ENCODE measurements at regions not wholly inside any gene's neighbourhood (a gene's known extent, or its start where the extent isn't known, plus 50 kb on each side); places are given as distances from the start of the nearest gene placed in this dataset.

DNA sequence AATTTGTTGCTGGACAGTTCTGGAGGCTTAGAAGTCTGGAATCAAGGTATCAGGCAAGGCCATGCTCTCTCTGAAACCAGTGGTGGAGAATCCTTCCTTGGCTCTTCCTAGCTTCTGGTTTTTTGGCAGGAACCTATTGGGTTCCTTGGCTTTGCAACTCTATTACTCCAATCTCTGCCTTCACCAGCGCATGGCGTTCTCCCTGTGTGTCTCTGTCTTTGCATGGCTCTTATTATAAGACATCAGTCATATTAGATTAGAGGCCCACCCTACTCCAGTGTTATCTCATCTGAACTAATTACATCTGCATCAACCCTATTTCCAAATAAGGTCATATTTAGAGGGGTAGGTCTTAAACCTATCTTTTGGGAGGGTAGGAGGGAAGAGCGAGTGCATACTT is 358.1 kb upstream of the RARB start:
- TF ChIP-seq MAX (IDR thresholded peaks at IDR 0.05; ENCODE audit: low read depth, low read length) (no peak), POLR2A (IDR thresholded peaks at IDR 0.05; ENCODE audit: extremely low read depth, insufficient read length) (no peak), MYC (IDR thresholded peaks at IDR 0.05; ENCODE audit: low read depth, low read length) (no peak)
- TF ChIP-seq, protein P1, sequence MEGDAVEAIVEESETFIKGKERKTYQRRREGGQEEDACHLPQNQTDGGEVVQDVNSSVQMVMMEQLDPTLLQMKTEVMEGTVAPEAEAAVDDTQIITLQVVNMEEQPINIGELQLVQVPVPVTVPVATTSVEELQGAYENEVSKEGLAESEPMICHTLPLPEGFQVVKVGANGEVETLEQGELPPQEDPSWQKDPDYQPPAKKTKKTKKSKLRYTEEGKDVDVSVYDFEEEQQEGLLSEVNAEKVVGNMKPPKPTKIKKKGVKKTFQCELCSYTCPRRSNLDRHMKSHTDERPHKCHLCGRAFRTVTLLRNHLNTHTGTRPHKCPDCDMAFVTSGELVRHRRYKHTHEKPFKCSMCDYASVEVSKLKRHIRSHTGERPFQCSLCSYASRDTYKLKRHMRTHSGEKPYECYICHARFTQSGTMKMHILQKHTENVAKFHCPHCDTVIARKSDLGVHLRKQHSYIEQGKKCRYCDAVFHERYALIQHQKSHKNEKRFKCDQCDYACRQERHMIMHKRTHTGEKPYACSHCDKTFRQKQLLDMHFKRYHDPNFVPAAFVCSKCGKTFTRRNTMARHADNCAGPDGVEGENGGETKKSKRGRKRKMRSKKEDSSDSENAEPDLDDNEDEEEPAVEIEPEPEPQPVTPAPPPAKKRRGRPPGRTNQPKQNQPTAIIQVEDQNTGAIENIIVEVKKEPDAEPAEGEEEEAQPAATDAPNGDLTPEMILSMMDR (IDR thresholded peaks at IDR 0.05; ENCODE audit: low read depth, low read length) = no peak

Data from NB4 (cell line).